ENCODE measurements at regions not wholly inside any gene's neighbourhood (a gene's known extent, or its start where the extent isn't known, plus 50 kb on each side); places are given as distances from the start of the nearest gene placed in this dataset.

- TF ChIP-seq YY1 (IDR thresholded peaks at IDR 0.05; ENCODE audit: insufficient read depth, insufficient read length) (no peak), ZNF274 (IDR thresholded peaks at IDR 0.05; ENCODE audit: low read depth, low read length) (no peak), SUZ12 (IDR thresholded peaks at IDR 0.05; ENCODE audit: extremely low read depth, insufficient read depth, insufficient read length) (no peak)
Observed at GRCh38 chr12:86429824-86430223, 173.6 kb upstream of the MGAT4C start.
